ENCODE measurements at regions not wholly inside any gene's neighbourhood (a gene's known extent, or its start where the extent isn't known, plus 50 kb on each side); places are given as distances from the start of the nearest gene placed in this dataset.

DNA sequence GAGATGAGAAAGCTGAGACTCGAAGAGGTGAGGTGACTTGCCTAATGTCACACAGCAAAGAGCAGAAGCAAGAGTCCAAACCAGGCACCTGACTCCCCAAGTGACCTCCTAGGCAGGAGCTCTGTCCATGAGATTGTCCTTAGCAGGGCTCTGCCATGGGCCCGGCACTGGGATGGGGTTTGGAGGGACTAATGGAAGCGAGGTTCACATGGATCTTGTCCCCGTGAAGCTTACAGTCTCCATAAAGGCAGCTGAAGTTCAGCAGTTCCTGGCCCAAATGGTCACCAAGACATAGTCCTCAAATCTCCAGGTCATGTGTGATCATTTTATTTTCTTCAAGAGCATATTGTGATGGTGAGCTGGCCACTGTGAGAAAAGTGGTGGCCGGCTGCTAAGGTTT is 57.0 kb upstream of the AFF3 start:
- H3K36me3 Mint-ChIP-seq (ENCODE audit: low read depth, unreplicated experiment) = peaks cover 3% of the 10 kb centered on the region
- Histone ChIP-seq H3K9me3 (ENCODE audit: insufficient read depth, low read depth, low read length) (no peaks in the 10 kb centered on the region), H3K4me3 (ENCODE audit: insufficient read depth, low read depth, low read length) (no peak overlapping the region), H4K20me1 (ENCODE audit: insufficient read depth, low read length) (no peaks in the 10 kb centered on the region), H3K4me2 (ENCODE audit: low read length) (no peak overlapping the region), H3K9ac (ENCODE audit: low read length) (no peak overlapping the region), H3K79me2 (ENCODE audit: insufficient read depth, low read length) (no peaks in the 10 kb centered on the region), H2AFZ (ENCODE audit: low read depth, low read length) (no peak overlapping the region), H3K36me3 (ENCODE audit: insufficient read depth, low read length) (no peaks in the 10 kb centered on the region), H3K4me1 (ENCODE audit: insufficient read depth, low read length) (peaks cover 16% of the 10 kb centered on the region), H3K27me3 (ENCODE audit: insufficient read depth, low read length) (no peaks in the 10 kb centered on the region), H3K27ac (ENCODE audit: low read depth, low read length) (no peak overlapping the region)
- no peak overlapping the region for H3K4me3 Mint-ChIP-seq (ENCODE audit: unreplicated experiment)
- no peak for TF ChIP-seq EZH2 (IDR thresholded peaks at IDR 0.05; ENCODE audit: insufficient read depth, low read length)
- TF ChIP-seq, protein P1, sequence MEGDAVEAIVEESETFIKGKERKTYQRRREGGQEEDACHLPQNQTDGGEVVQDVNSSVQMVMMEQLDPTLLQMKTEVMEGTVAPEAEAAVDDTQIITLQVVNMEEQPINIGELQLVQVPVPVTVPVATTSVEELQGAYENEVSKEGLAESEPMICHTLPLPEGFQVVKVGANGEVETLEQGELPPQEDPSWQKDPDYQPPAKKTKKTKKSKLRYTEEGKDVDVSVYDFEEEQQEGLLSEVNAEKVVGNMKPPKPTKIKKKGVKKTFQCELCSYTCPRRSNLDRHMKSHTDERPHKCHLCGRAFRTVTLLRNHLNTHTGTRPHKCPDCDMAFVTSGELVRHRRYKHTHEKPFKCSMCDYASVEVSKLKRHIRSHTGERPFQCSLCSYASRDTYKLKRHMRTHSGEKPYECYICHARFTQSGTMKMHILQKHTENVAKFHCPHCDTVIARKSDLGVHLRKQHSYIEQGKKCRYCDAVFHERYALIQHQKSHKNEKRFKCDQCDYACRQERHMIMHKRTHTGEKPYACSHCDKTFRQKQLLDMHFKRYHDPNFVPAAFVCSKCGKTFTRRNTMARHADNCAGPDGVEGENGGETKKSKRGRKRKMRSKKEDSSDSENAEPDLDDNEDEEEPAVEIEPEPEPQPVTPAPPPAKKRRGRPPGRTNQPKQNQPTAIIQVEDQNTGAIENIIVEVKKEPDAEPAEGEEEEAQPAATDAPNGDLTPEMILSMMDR (IDR thresholded peaks at IDR 0.05; ENCODE audit: insufficient read depth, low read depth, low read length) = no peak
- no peaks in the 10 kb centered on the region for H3K9me3 Mint-ChIP-seq (ENCODE audit: unreplicated experiment)
- peaks cover 11% of the 10 kb centered on the region for H3K4me1 Mint-ChIP-seq (ENCODE audit: low read depth, unreplicated experiment)
- H3K27me3 Mint-ChIP-seq (ENCODE audit: low read depth, unreplicated experiment) = peaks cover 2% of the 10 kb centered on the region
- FAIRE-seq (no peak), DNase-seq (ENCODE audit: low read depth) (no peak)
- H3K27ac Mint-ChIP-seq (ENCODE audit: unreplicated experiment) = no peak overlapping the region

DNA sequence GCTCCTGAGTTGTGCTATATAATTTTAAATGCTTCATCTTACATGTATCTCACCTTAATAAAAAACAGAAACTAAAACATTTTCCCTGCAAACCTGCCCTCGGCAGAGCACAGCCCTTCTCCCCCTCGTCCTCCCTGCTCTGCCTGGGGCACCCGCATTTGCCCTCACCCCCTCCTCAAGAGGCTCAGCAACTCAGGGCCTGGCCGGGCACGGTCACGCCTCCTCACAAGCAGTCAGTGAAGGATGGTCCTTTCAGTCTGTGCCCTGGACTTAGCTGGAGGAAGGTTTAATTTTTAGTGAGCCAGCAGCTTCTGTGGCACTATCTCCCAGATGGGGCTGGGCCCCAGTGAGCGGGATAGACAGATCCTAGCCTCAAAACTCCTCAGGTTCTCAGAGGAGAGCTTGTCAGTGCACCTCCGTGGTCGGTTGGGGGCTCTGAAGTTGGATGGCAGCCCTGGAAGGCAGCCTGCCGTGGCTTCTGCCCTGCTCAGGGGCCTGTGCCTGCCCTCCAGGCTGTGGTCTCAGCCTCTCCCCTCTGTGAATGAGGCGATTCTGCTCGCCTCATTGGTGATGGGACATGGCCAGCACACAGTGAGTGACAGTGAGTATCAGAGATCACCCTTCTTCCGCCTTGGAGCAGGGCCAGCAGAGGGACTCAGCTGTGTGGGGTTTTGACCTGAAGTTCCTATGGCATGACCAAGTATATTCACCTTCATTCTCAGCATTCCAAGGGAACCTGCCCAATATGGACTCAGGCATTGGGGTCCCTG is 56.3 kb upstream of the AFF3 start:
- TF ChIP-seq, protein P1 (IDR thresholded peaks at IDR 0.05; ENCODE audit: insufficient read depth, low read depth, low read length) = no peak
- no peak for TF ChIP-seq EZH2 (IDR thresholded peaks at IDR 0.05; ENCODE audit: insufficient read depth, low read length)
- Histone ChIP-seq H3K27ac (ENCODE audit: low read depth, low read length) (no peak overlapping the region), H3K4me2 (ENCODE audit: low read length) (no peak overlapping the region), H3K27me3 (ENCODE audit: insufficient read depth, low read length) (no peaks in the 10 kb centered on the region), H3K4me1 (ENCODE audit: insufficient read depth, low read length) (peaks cover 16% of the 10 kb centered on the region), H3K36me3 (ENCODE audit: insufficient read depth, low read length) (no peaks in the 10 kb centered on the region), H4K20me1 (ENCODE audit: insufficient read depth, low read length) (no peaks in the 10 kb centered on the region), H3K79me2 (ENCODE audit: insufficient read depth, low read length) (no peaks in the 10 kb centered on the region), H2AFZ (ENCODE audit: low read depth, low read length) (no peak overlapping the region), H3K9ac (ENCODE audit: low read length) (no peak overlapping the region), H3K4me3 (ENCODE audit: insufficient read depth, low read depth, low read length) (no peak overlapping the region), H3K9me3 (ENCODE audit: insufficient read depth, low read depth, low read length) (no peaks in the 10 kb centered on the region)
- Mint-ChIP-seq H3K36me3 (ENCODE audit: low read depth, unreplicated experiment) (peaks cover 3% of the 10 kb centered on the region), H3K4me3 (ENCODE audit: unreplicated experiment) (no peak overlapping the region), H3K27me3 (ENCODE audit: low read depth, unreplicated experiment) (peaks cover 4% of the 10 kb centered on the region), H3K4me1 (ENCODE audit: low read depth, unreplicated experiment) (peaks cover 11% of the 10 kb centered on the region), H3K27ac (ENCODE audit: unreplicated experiment) (no peak overlapping the region), H3K9me3 (ENCODE audit: unreplicated experiment) (no peaks in the 10 kb centered on the region)
- DNase-seq (ENCODE audit: low read depth) (no peak), FAIRE-seq (no peak)

DNA sequence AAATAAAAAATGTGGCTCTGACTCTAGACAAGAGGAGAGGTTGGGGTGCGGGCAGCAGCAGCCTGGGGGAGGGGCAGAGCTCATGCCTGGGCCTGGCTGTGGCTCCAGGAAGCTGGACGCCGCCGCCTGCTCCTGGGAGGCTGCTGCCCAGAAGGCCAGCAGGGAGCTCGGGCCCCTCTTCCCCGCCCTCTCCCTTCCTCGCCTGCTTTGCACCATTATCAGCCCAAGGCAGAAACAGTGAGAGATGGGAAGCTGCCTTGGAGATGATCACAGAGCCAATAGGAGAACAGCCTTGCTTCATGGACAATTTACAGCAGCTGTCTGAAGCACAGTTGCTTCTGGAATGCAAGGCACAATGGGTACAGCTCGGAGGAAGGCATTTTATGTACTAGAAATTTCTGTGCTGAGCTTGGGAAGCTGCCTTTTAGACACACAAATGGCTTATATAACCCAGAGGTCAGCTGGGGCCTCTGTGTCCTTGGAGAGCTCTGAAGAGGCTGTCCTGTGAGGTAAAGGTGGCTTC is 55.3 kb upstream of the AFF3 start:
- peak overlapping the region; percentile 74 for H2AFZ ChIP-seq (ENCODE audit: low read depth, low read length)
- no peaks in the 10 kb centered on the region for H3K27me3 ChIP-seq (ENCODE audit: insufficient read depth, low read length)
- H4K20me1 ChIP-seq (ENCODE audit: insufficient read depth, low read length) = no peaks in the 10 kb centered on the region
- H3K9me3 ChIP-seq (ENCODE audit: insufficient read depth, low read depth, low read length) = no peaks in the 10 kb centered on the region
- H3K4me2 ChIP-seq (ENCODE audit: low read length) = peak overlapping the region; percentile 46
- H3K4me3 Mint-ChIP-seq (ENCODE audit: unreplicated experiment) = no peak overlapping the region
- no peaks in the 10 kb centered on the region for H3K79me2 ChIP-seq (ENCODE audit: insufficient read depth, low read length)
- no peak overlapping the region for H3K27ac ChIP-seq (ENCODE audit: low read depth, low read length)
- TF ChIP-seq EZH2 (IDR thresholded peaks at IDR 0.05; ENCODE audit: insufficient read depth, low read length) = no peak
- TF ChIP-seq, protein P1 (IDR thresholded peaks at IDR 0.05; ENCODE audit: insufficient read depth, low read depth, low read length) = no peak
- no peak overlapping the region for H3K4me3 ChIP-seq (ENCODE audit: insufficient read depth, low read depth, low read length)
- peaks cover 3% of the 10 kb centered on the region for H3K36me3 Mint-ChIP-seq (ENCODE audit: low read depth, unreplicated experiment)
- peaks cover 4% of the 10 kb centered on the region for H3K27me3 Mint-ChIP-seq (ENCODE audit: low read depth, unreplicated experiment)
- FAIRE-seq (no peak), DNase-seq (ENCODE audit: low read depth) (peak; percentile 46)
- peaks cover 2% of the 10 kb centered on the region for H3K9me3 Mint-ChIP-seq (ENCODE audit: unreplicated experiment)
- H3K4me1 ChIP-seq (ENCODE audit: insufficient read depth, low read length) = peaks cover 23% of the 10 kb centered on the region
- H3K4me1 Mint-ChIP-seq (ENCODE audit: low read depth, unreplicated experiment) = peaks cover 17% of the 10 kb centered on the region
- H3K36me3 ChIP-seq (ENCODE audit: insufficient read depth, low read length) = no peaks in the 10 kb centered on the region
- peak overlapping the region; percentile 12 for H3K27ac Mint-ChIP-seq (ENCODE audit: unreplicated experiment)
- no peak overlapping the region for H3K9ac ChIP-seq (ENCODE audit: low read length)

Measured in astrocyte (in vitro differentiated cells and primary cell).